AG04450 (cell line): ENCODE measurements at regions not wholly inside any gene's neighbourhood (a gene's known extent, or its start where the extent isn't known, plus 50 kb on each side); places are given as distances from the start of the nearest gene placed in this dataset.

Experiments
- CTCF ChIA-PET: fragments of 300-600, 350-600 bp; formaldehyde crosslinking; extraction: SDS; loops from one replicate; lab custom pipeline; 2022; ENCODE audit warnings: antibody characterized with exemption, inconsistent platforms; lab: Charles Lee
- POLR2A ChIA-PET: fragments of 350-600 bp; formaldehyde crosslinking; extraction: SDS; loops from one replicate; lab custom pipeline; 2021; ENCODE audit warnings: antibody characterized with exemption, inconsistent platforms; lab: Yijun Ruan, JAX
- DNase-seq: peaks from one replicate; pipeline ENCODE4 v3.0.0-alpha.2; 2011; ENCODE audit warnings: low read depth, low spot score
- H3K27ac ChIP-seq: one replicate; pipeline ENCODE4 v1.5.1; 2012; ENCODE audit warnings: low read depth, low read length, control low read depth
- H3K27me3 ChIP-seq: one replicate; pipeline ENCODE4 v1.6.0; 2012; ENCODE audit warnings: low read length; ENCODE audit not compliant: control insufficient read depth, insufficient read depth
- H3K4me3 ChIP-seq: 2 replicates; pipeline ENCODE4 v1.5.1; 2011; ENCODE audit warnings: mild to moderate bottlenecking, low read depth, low read length, control low read depth
- H3K9me3 ChIP-seq: 2 replicates; pipeline ENCODE4 v1.5.1; 2012; ENCODE audit warnings: low read length; ENCODE audit not compliant: control insufficient read depth, insufficient read depth
- TF ChIP-seq, protein P1 (sequence below): IDR thresholded peaks from 2 replicates; pipeline ENCODE4 v1.5.1; 2011; ENCODE audit warnings: low read depth, low read length, control low read depth, inconsistent platforms

GRCh38 chr1:192740214-192740613 lies 68.6 kb upstream of the RGS2 start:
- no peaks in the 10 kb centered on the region for H3K9me3 ChIP-seq
- no peak overlapping the region for H3K4me3 ChIP-seq
- ChIA-PET CTCF (interaction anchor here (0.6 kb wide), 1 partner anchor 266 kb away, joined by 3 read pairs; no protein-coding TSS in a partner anchor), POLR2A (no interaction called here)
- H3K27ac ChIP-seq = no peak overlapping the region
- no peak for DNase-seq
- no peaks in the 10 kb centered on the region for H3K27me3 ChIP-seq
- TF ChIP-seq, protein P1, sequence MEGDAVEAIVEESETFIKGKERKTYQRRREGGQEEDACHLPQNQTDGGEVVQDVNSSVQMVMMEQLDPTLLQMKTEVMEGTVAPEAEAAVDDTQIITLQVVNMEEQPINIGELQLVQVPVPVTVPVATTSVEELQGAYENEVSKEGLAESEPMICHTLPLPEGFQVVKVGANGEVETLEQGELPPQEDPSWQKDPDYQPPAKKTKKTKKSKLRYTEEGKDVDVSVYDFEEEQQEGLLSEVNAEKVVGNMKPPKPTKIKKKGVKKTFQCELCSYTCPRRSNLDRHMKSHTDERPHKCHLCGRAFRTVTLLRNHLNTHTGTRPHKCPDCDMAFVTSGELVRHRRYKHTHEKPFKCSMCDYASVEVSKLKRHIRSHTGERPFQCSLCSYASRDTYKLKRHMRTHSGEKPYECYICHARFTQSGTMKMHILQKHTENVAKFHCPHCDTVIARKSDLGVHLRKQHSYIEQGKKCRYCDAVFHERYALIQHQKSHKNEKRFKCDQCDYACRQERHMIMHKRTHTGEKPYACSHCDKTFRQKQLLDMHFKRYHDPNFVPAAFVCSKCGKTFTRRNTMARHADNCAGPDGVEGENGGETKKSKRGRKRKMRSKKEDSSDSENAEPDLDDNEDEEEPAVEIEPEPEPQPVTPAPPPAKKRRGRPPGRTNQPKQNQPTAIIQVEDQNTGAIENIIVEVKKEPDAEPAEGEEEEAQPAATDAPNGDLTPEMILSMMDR = no peak

DNA sequence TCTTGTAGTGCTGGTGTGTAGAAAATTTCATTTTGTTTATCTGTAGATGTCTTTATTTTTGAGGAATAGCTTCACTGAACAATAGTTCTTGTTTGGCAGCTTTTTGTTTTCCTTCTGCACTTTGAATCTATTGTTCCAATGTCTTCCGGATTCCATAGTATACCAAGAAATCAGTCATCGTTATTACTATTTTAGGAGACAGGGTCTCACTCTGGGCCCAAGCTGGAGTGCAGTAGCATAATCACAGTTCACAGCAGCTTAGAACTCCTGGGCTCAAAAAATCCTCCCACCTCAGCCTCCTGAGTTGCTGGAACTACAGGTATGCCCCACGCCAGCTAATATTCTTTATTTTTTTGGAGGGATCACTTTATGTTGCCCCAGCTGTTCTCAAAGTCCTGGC lies 67.7 kb upstream of the RGS2 start:
- H3K27me3 ChIP-seq = no peaks in the 10 kb centered on the region
- DNase-seq = no peak
- no peaks in the 10 kb centered on the region for H3K9me3 ChIP-seq
- ChIA-PET POLR2A (interaction anchor here (0.6 kb wide), 1 partner anchor 18 kb away, joined by 3 read pairs; no protein-coding TSS in a partner anchor), CTCF (no interaction called here)
- H3K4me3 ChIP-seq = no peak overlapping the region
- TF ChIP-seq, protein P1 = no peak
- H3K27ac ChIP-seq = no peak overlapping the region

GRCh38 chr1:192747301-192747700 lies 61.5 kb upstream of the RGS2 start:
- Histone ChIP-seq H3K27ac (no peak overlapping the region), H3K9me3 (peaks cover 5% of the 10 kb centered on the region; the same call in 1 of the 2 replicates), H3K4me3 (no peak overlapping the region), H3K27me3 (no peaks in the 10 kb centered on the region)
- no peak for DNase-seq
- CTCF ChIA-PET = interaction anchor here (1.2 kb wide), 1 partner anchor 270 kb away, joined by 3 read pairs; no protein-coding TSS in a partner anchor
- POLR2A ChIA-PET = no interaction called here
- TF ChIP-seq, protein P1 = no peak

- no peak for DNase-seq
- Histone ChIP-seq H3K27ac (no peak overlapping the region), H3K4me3 (no peak overlapping the region), H3K9me3 (peaks cover 5% of the 10 kb centered on the region; the same call in 1 of the 2 replicates), H3K27me3 (no peaks in the 10 kb centered on the region)
- TF ChIP-seq, protein P1 = no peak
- POLR2A ChIA-PET = no interaction called here
- CTCF ChIA-PET = interaction anchor here (1.2 kb wide), 1 partner anchor 270 kb away, joined by 3 read pairs; no protein-coding TSS in a partner anchor
These were observed 60.9 kb upstream of the RGS2 start for GRCh38 chr1:192747943-192748342.

DNA sequence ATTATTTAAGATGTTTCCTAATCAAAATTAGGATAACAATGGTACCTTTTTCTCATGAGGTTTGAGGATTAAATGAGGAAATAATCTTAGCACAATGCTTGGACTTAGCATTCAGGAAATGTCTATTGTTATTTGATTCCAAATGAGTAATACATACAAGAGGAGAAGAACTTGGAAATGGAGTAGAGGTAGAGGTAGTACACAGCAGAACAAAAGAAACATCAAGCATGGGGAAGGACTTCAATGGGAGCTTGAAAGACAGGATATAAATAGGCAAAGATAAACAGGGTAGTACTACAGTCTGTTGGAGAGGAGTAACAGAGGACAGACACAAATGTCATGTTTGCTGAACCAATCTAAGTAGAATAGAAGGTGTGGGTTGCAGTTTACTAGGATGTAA lies 59.5 kb upstream of the RGS2 start:
- ChIA-PET POLR2A (no interaction called here), CTCF (no interaction called here)
- no peak for DNase-seq
- Histone ChIP-seq H3K27me3 (no peaks in the 10 kb centered on the region), H3K9me3 (peaks cover 5% of the 10 kb centered on the region; the same call in 1 of the 2 replicates), H3K4me3 (no peak overlapping the region), H3K27ac (no peak overlapping the region)
- TF ChIP-seq, protein P1 = no peak
